K562 (cell line): ENCODE measurements at regions not wholly inside any gene's neighbourhood (a gene's known extent, or its start where the extent isn't known, plus 50 kb on each side); places are given as distances from the start of the nearest gene placed in this dataset.
"Not testable (repeated sequence)": the region's sequence is repeated elsewhere in the genome, so short reads cannot be mapped to it uniquely, and the experiment has no call there.

ENCODE experiments used
- ATAC-seq: fragments of 200-7000 bp; cut with Tn5 transposase; 3 replicates; pipeline ENCODE4 v1.9.1; 2020; ENCODE audit warnings: moderate library complexity
- BruUV-seq: library from RNA; stranded (reverse); fragments of 400-500 nt; replicated peaks from 2 replicates; lab custom pipeline; 2021; lab: Mats Ljungman, UMichigan
- CTCF ChIA-PET: fragments of 300-600 bp; formaldehyde crosslinking; extraction: SDS; loops from one replicate; lab custom pipeline; 2021; ENCODE audit warnings: low intra/inter-chr PET ratio; lab: Yijun Ruan, JAX
- POLR2A ChIA-PET: fragments of 300-600, 350-650 bp; sonication (Branson Sonifier 250); formaldehyde crosslinking; extraction: SDS; loops from one replicate; lab custom pipeline; 2021; ENCODE audit warnings: antibody characterized with exemption, inconsistent platforms; lab: Yijun Ruan, JAX
- DNase-seq, 4 experiments: peaks; one replicate each; pipeline versions ENCODE4 v3.0.0 to v3.0.0-alpha.2; 2011 to 2018; ENCODE audit warnings: low spot score in 3 of 4, mixed read lengths in 3 of 4; ENCODE audit errors: extremely low read depth in 1 of 4
- FAIRE-seq: peaks from 2 replicates; lab custom pipeline; 2011; peaks lifted over from hg19 to GRCh38; lab: Jason Lieb, UNC
- H2AFZ ChIP-seq: 2 replicates; pipeline ENCODE4 v1.6.0; 2011; ENCODE audit warnings: low read depth, low read length, control low read depth, inconsistent platforms
- H3K27ac ChIP-seq: fragments of 200-600 bp; 3 replicates; pipeline ENCODE4 v1.8.0; 2011; ENCODE audit warnings: low read depth, mild to moderate bottlenecking, control low read depth, inconsistent platforms, low read length, moderate library complexity, mixed read lengths; ENCODE audit errors: extremely low read depth
- H3K27me3 ChIP-seq, 2 experiments: fragments of 300-600 bp in 1 of 2; 2 replicates in 1 of 2; 3 replicates in 1 of 2; pipeline versions ENCODE4 v1.6.0 to v1.8.0; 2011; ENCODE audit warnings: inconsistent platforms in 2 of 2, low read length in 2 of 2, mild to moderate bottlenecking in 1 of 2, mixed read lengths in 1 of 2, moderate library complexity in 1 of 2; ENCODE audit not compliant: control insufficient read depth in 2 of 2, insufficient read depth in 2 of 2
- H3K36me3 ChIP-seq: fragments of 300-600 bp; 3 replicates; pipeline ENCODE4 v1.8.0; 2011; ENCODE audit warnings: mild to moderate bottlenecking, low read length, inconsistent platforms; ENCODE audit not compliant: control insufficient read depth, insufficient read depth
- H3K4me1 ChIP-seq, 2 experiments: fragments of 200-600 bp in 1 of 2; replicated peaks in 1 of 2; 2 replicates in 1 of 2; 3 replicates in 1 of 2; pipeline versions ENCODE4 v1.5.1 to v1.8.0; 2011; ENCODE audit warnings: inconsistent platforms in 2 of 2, low read length in 2 of 2, mild to moderate bottlenecking in 1 of 2, mixed read lengths in 1 of 2, moderate library complexity in 1 of 2; ENCODE audit not compliant: control insufficient read depth in 2 of 2, insufficient read depth in 2 of 2
- H3K4me2 ChIP-seq: 2 replicates; pipeline ENCODE4 v1.6.1; 2011; ENCODE audit warnings: low read length, control low read depth, inconsistent platforms, mixed read lengths; ENCODE audit not compliant: insufficient read depth
- H3K4me3 ChIP-seq: fragments of 200-600 bp; sonication (generic), shearing (Covaris generic); 2 replicates; pipeline ENCODE4 v1.5.1; 2016; ENCODE audit warnings: control low read depth, inconsistent platforms
- H3K79me2 ChIP-seq: fragments of 200-600 bp; 3 replicates; pipeline ENCODE4 v1.8.0; 2011; ENCODE audit warnings: low read length, inconsistent platforms; ENCODE audit not compliant: control insufficient read depth, insufficient read depth
- H3K9ac ChIP-seq, 2 experiments: 2 replicates each; pipeline versions ENCODE4 v1.6.0 to v1.6.1; 2011; ENCODE audit warnings: low read depth in 2 of 2, low read length in 2 of 2, control low read depth in 1 of 2, inconsistent platforms in 1 of 2, mild to moderate bottlenecking in 1 of 2, mixed read lengths in 1 of 2; ENCODE audit not compliant: insufficient read depth in 1 of 2
- H3K9me1 ChIP-seq: one replicate; pipeline ENCODE4 v1.6.0; 2011; ENCODE audit warnings: inconsistent platforms, mild to moderate bottlenecking, low read length, moderate library complexity; ENCODE audit not compliant: control insufficient read depth, insufficient read depth
- H3K9me3 ChIP-seq: replicated peaks from 2 replicates; pipeline ENCODE4 v1.5.1; 2011; ENCODE audit warnings: low read depth, low read length, inconsistent platforms; ENCODE audit not compliant: control insufficient read depth, insufficient read depth
- H4K20me1 ChIP-seq: replicated peaks from 2 replicates; pipeline ENCODE4 v1.6.1; 2011; ENCODE audit warnings: low read length, inconsistent platforms, mixed read lengths; ENCODE audit not compliant: control insufficient read depth, insufficient read depth
- DIDO1 ChIP-seq: fragments of 450-650 bp; IDR thresholded peaks from 2 replicates; pipeline ENCODE4 v1.6.1; 2016; ENCODE audit warnings: low read depth, missing biosample characterization, missing genetic modification characterization
- WGBS: fragments of 100-300 bp; shearing (Covaris generic); methylation state at CpG from one replicate; pipeline ENCODE4 v1.1.6; 2016; ENCODE audit warnings: low coverage, mixed read lengths; ENCODE audit not compliant: insufficient coverage; ENCODE audit errors: missing lambda C conversion rate; 5-methylcytosine and 5-hydroxymethylcytosine counted together
- in situ Hi-C: fragments of 300-500 bp; cut with MboI; formaldehyde crosslinking; loops from 4 replicates; pipeline ENCODE4 v1.15.0; 2018; ENCODE audit warnings: inconsistent platforms, mixed read lengths
- intact Hi-C: fragments of 100-400 bp; cut with micrococcal nuclease; formaldehyde crosslinking; loops from 2 replicates; pipeline ENCODE4 v1.14.2; 2022

- in situ Hi-C loops: loop anchor here (10.0 kb wide), 1 partner anchor 287 kb away; no protein-coding TSS in a partner anchor
- ChIA-PET CTCF (interaction anchor here (0.7 kb wide), 1 partner anchor 229 kb away, joined by 3 read pairs; no protein-coding TSS in a partner anchor), POLR2A (no interaction called here)
- no TSS peak for BruUV-seq
- Histone ChIP-seq H2AFZ (no peak overlapping the region), H4K20me1 (no peaks in the 10 kb centered on the region), H3K4me1 (peaks cover 0 to 5% of the 10 kb centered on the region in 2 experiments; a peak in 2 of 5 replicates), H3K9me1 (no peaks in the 10 kb centered on the region), H3K36me3 (no peaks in the 10 kb centered on the region), H3K4me2 (no peak overlapping the region), H3K27me3 (peaks cover 5 to 30% of the 10 kb centered on the region in 2 experiments; a peak in 3 of 5 replicates), H3K27ac (no peak overlapping the region), H3K79me2 (no peaks in the 10 kb centered on the region), H3K4me3 (no peak overlapping the region), H3K9me3 (no peaks in the 10 kb centered on the region), H3K9ac (0 out of 4 replicates have a peak overlapping the region, but pooled peaks of 1 of the 2 experiments have one; percentile 5)
- no peak for DNase-seq
- no peak for TF ChIP-seq DIDO1 (tag)
- no peak for ATAC-seq
- no peak for FAIRE-seq
- WGBS: 0% methylated on average over 6 of the region's 6 CpGs
- intact Hi-C loops: loop anchor here (10.0 kb wide), 1 partner anchor 707 kb away; no protein-coding TSS in a partner anchor
These were observed 641.8 kb downstream of the MATN1 start for GRCh38 chr1:30081379-30082102.

- H3K4me2 ChIP-seq, BruUV-seq, H3K79me2 ChIP-seq, intact Hi-C loops, in situ Hi-C loops, H4K20me1 ChIP-seq, ATAC-seq, H3K9me3 ChIP-seq, H2AFZ ChIP-seq, H3K27ac ChIP-seq, H3K27me3 ChIP-seq, FAIRE-seq, DNase-seq, H3K36me3 ChIP-seq, POLR2A ChIA-PET, H3K4me1 ChIP-seq, H3K9me1 ChIP-seq, H3K9ac ChIP-seq, H3K4me3 ChIP-seq, CTCF ChIA-PET: not testable (repeated sequence)
These were observed 647.5 kb downstream of the MATN1 start for GRCh38 chr1:30075916-30076315.
